ENCODE measurements at regions not wholly inside any gene's neighbourhood (a gene's known extent, or its start where the extent isn't known, plus 50 kb on each side); places are given as distances from the start of the nearest gene placed in this dataset.
"Not testable (repeated sequence)": the region's sequence is repeated elsewhere in the genome, so short reads cannot be mapped to it uniquely, and the experiment has no call there.

- DNase-seq: not testable (repeated sequence)
These were observed 175.5 kb upstream of the IRF2BP2 start for GRCh38 chr1:234785471-234785919.

DNA sequence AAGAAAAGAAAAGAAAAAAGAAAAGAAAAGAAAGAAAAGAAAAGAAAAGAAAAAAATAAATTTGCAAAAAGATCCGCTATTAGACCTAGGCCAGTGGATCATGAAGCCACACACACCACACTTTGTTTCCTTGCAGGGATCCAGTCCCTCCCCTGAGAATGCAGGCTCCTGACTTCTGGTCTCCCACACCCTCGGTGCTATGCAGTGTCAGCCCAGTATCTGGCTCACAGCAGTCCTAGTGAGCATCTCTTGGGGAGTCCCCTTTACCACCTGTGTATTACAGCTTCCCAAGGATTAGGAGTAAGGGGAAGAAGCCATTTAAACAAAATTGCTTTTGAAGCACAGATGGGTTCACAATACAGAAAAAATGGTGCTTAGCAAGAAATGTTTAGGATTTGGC is 174.1 kb upstream of the IRF2BP2 start:
- not testable (repeated sequence) for DNase-seq

DNA sequence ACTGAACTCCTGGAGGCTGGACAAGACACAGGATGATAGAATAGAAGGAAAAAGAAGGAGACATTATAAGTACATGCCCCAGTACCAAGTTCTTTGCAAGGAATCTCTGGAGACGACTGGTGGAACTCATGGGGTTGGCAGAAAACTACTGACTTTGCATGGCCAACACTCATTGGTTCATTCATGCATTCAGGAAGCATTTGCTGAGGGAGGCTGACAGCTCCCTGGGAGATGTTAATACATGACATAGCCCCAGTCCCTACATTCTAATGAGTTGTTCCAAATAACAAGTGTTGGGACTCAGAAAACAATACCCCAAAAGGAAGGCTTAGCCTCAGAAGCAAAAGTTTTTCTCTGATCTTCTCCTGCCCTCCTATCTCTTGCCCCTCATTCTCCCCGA is 172.8 kb upstream of the IRF2BP2 start:
- DNase-seq: no peak

- no peak for DNase-seq
These were observed 172.2 kb upstream of the IRF2BP2 start for GRCh38 chr1:234782105-234782751.

GRCh38 chr1:234781241-234782065 is 171.5 kb upstream of the IRF2BP2 start:
- DNase-seq: no peak

- DNase-seq: no peak
These were observed 170.7 kb upstream of the IRF2BP2 start for GRCh38 chr1:234780531-234781162.

GRCh38 chr1:234780112-234780511 is 170.1 kb upstream of the IRF2BP2 start:
- DNase-seq: no peak

- DNase-seq: not testable (repeated sequence)
These were observed 169.6 kb upstream of the IRF2BP2 start for GRCh38 chr1:234779600-234779999.

- no peak for DNase-seq
These were observed 169.2 kb upstream of the IRF2BP2 start for GRCh38 chr1:234779160-234779538.

DNA sequence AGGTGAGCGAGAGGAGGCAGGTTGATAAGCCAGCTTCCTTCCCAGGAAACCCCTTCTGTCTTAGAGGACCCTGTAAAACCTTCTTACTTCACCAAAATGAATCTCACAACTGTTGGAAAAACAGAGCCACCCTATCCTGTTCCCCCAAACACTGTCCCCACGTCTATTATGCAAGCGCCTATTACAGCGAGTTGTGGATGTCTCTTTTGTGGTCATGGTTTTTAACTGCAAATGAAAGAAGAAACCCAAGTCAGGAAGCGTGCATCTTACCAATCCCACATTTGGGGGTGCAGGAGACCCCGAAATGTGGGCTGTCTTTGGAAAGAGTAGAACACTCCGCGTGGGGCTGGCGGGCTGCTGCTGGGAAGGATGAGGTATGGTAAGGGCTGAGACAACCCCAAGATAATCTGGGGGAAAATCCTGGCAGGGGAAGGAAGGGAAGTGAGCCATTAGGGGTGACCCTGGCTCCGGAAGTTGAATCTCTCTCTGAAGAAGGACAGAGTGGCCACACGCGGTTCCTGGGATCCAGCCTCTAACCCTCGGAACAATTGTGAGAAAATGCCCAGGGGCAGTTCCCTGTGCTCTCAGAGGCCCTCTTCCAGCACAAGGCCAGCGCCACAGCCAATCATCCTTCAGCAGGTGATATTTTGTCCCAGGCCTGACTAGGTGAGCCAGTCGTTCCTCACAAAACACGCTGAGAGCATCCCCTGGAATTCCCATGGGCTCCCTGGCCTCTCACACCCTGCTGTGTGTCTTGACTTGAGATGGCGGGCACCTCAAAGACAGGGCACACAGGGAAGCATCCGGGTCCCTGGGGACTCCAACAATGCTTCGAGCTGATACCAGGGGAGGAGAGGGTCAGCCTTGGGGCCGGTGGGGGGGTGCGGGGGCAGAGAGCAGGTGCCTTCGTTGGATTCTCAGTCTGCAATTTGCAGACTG is 168.5 kb upstream of the IRF2BP2 start:
- DNase-seq: no peak

GRCh38 chr1:234777856-234778220 is 167.9 kb upstream of the IRF2BP2 start:
- DNase-seq: no peak

DNA sequence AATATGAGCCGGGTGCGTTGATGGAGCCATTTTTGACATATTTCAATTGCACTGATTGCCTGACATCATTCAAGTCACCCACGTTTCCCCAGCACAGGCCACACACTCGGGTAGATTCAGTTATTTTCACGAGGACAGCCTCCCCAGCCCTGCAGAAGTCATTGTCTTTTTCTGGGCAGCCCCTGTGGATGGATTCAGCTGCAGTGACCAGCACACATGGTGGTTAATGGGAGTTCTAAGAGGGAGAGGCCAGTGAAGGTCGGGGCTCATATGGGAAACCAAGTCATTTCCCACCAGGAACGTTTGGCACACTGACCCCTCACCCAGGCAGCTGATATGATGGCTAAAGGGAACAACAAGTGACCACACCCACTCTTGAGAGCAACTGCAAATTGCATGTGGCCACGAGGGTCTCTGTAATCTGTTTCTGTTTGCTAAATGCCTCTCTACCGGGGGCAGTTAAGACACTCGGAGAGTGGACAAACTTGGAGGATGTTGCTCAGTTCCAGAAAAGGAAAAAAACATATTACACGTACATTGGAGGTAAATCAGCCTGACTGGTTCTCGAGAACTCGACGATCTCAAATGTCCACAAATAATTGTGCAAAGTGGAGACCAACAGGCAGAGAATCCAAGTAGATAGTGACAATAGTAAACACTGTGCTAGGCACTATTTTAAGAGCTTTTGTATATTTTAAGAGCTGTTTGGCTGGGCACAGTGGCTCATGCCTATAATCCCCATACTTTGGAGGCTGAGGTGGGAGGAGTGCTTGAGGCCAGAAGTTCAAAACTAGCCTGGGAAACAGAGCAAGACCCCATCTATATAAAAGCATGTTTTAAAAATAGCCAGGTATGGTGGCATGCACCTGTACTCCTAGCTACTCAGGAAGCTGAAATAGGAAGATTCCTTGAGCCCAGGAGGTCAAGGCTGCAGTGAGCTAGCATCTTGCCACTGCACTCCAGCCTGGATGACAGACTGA is 167.2 kb upstream of the IRF2BP2 start:
- no peak for DNase-seq

DNA sequence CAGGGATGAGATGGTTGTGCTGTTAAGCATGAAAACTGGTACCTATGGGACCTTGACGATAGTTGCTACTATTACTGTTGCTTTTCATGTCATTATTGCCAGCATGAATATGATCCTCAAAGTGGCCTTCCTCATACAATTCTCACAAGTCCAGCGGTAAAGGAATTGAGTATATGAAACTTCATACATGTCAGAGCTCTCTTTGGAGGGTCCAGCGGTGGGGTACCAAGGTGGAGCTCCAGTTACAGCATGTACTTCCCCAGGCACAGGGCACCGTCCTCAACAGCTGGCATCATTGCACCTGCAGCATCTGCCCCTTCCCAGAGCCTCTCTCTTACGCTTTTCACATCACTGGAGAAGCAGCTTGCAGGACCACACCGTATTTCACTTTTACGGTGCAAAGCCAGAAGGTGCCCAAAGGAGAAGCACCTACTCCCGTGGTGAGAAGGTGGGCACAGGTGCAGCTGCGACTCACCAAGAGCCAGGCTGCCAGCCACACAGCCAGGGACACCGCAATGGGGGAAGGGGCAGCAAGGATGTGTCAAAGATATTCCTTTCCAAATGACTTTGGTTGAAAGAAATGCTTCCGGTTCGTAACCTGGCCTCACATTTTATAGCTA is 166.4 kb upstream of the IRF2BP2 start:
- DNase-seq: no peak

DNA sequence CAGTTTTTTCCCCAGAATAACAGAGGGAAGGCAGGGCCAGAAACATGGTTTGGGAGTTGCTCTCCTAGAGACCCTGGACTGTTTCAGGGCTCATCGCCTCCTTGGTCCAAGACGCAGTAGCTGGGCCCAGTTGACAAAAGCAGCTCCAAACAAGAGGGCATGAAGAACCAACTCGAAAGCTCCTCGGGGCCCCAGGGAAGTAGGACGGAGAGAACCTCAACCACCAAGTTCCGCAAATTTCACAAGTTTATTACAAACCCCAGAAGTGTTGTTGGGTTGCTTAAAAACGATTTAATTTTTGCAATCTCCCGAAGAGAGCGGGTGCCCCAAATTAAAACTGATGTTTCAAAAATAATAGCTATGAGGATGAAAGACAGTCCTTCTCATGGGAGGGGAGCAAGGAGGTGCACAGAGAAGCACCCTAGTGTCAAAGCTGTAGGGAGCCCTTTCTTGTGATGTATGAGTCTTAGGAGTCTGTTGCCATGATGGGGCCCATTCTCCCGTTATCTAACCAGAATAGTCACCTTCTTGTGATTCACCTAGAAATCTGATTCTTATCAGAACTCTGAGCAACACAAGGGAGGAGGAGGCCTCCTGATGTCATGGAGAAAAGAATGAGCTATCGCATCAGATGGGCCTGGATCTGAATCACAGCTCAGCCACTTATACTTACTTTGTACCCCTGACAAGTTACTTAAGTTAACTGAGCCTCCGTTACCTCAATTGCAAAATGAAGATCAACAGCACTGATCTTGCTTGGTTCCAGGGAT is 165.7 kb upstream of the IRF2BP2 start:
- DNase-seq: no peak

- no peak for DNase-seq
These were observed 165.0 kb upstream of the IRF2BP2 start for GRCh38 chr1:234774971-234775370.

DNA sequence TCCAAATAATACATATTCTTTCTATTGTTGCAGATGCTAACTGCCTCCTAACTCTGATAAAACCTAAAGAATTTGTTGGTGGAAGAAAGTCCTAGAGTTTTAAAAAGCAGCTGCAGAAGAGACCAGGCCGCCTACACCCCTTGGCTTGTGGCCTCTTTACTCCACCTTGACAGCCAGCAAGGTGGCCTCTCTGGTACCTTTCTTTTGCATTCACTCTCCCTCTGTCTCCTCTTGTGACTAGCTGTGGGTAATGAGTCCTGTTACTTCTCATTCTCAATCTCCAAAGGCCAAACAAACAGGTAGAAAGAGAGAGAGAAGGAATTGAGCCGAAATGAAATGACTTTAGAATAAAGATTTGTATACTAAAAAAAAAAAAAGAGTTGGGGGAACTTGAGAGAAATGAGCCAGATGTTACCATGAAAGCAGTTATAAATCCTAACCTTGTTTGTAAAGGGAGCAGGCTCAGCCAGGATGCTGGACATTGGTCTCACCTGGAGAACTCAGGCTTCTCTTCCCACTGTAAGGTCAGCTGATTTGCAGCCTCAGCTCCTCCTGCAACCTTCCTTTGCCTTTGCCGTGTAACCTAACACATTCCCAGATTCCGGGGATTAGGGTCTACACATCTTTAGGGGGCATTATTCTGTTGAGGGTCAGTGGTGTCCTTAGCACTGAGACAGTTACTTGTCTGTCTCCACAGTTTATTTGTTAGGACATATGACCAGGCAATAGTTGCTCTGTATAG is 164.1 kb upstream of the IRF2BP2 start:
- no peak for DNase-seq

DNA sequence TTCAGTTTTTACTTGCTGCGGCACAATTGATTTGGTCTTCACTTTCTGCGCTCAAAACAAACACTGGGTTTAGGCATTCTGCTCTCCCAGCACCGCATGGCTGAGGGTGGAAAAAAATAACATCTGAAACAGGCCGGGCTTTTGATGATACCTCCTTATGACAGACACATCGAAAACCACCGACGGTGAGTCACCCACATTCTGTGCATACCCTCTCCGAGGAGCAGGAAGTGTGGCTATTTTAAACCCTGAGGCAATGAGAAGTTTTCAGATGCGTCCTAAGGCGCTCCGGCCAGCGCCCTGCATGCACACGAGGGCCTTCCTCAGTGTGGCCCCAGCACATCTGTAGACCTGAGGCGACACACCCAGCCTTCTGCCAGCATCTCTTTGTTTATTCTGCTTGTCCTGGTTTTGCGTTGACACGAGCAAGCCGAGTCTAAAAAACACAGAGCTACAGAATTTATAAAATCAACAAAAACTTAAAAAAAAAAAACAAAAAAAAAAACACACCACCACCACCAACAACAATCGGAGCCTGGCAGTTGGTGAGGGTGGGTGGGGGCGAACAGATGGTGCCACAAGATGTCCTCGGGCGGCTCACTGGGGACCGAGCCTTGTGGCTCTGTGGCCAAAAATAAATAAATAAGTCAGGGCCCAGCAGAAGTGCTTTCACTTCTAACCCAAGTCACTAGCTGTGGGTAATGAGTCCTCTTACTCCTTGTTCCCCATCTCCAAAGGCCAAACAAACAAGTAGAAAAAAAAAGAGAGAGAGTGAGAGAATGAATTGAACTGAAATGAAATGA is 162.6 kb upstream of the IRF2BP2 start:
- DNase-seq: no peak

DNA sequence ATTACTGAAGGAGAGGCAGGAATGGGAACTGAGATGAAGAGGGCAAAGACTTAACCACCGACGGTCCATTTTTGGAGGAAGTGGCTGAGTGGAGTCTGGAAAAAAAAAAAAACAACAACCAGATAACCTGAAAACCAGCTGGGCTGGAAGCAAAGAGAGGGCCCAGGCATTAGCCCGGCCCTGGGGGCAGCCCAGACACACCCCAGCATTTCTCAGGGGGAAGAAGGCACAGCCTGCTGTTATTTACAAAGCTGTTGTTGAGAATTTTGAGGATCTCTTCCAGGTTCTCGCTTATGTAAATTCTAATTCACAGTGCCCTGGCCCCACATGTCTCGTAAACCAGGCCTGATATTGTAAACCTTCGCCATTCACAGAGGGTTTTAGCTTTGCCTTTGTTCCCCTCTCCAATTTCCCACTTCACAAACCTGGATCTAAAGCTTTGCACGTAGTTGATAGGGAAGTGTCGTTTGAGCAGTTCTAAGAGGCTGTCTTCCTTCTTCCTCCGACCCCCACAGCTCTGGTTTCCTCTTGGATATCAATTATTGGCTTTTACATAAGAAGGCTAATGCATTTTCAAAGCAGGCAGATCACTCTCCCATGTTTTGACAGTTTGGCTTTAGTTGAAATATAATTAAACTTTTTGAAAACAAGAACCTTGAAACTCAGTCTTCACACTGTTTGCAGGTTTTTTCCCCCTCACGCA is 161.8 kb upstream of the IRF2BP2 start:
- DNase-seq: no peak

All from NCI-H1930 (cell line).